OCI-LY3 (cell line): ENCODE measurements at regions not wholly inside any gene's neighbourhood (a gene's known extent, or its start where the extent isn't known, plus 50 kb on each side); places are given as distances from the start of the nearest gene placed in this dataset.

Experiments
- CTCF ChIP-seq: fragments of 200-600, 300-600 bp; sonication (generic); IDR thresholded peaks from 2 replicates; pipeline ENCODE4 v1.5.1; 2014; ENCODE audit warnings: antibody characterized with exemption, low read length, low read depth
- EZH2phosphoT487 ChIP-seq: fragments of 200-600 bp; shearing (Covaris generic); IDR thresholded peaks from 2 replicates; pipeline ENCODE4 v1.6.1; 2018; ENCODE audit warnings: antibody characterized with exemption, mixed run types, low read depth

- TF ChIP-seq CTCF (no peak), EZH2phosphoT487 (no peak)
Measured at GRCh38 chr10:29212597-29212996, 76.3 kb upstream of the LYZL1 start.
